OCI-LY7 (cell line): ENCODE measurements at regions not wholly inside any gene's neighbourhood (a gene's known extent, or its start where the extent isn't known, plus 50 kb on each side); places are given as distances from the start of the nearest gene placed in this dataset.

Source experiments
- EZH2phosphoT487 ChIP-seq: fragments of 200-600 bp; sonication (generic); IDR thresholded peaks from 2 replicates; pipeline ENCODE4 v1.6.1; 2018; ENCODE audit warnings: low read depth, borderline replicate concordance, mild to moderate bottlenecking, mixed run types, antibody characterized with exemption, low read length, moderate library complexity, mixed read lengths
- TF ChIP-seq, protein P1 (sequence below): fragments of 200-600 bp; sonication (generic); conservative IDR thresholded peaks from 2 replicates; pipeline ENCODE4 v1.5.1; 2014; ENCODE audit warnings: mild to moderate bottlenecking, antibody characterized with exemption, low read length, moderate library complexity, mixed read lengths

DNA sequence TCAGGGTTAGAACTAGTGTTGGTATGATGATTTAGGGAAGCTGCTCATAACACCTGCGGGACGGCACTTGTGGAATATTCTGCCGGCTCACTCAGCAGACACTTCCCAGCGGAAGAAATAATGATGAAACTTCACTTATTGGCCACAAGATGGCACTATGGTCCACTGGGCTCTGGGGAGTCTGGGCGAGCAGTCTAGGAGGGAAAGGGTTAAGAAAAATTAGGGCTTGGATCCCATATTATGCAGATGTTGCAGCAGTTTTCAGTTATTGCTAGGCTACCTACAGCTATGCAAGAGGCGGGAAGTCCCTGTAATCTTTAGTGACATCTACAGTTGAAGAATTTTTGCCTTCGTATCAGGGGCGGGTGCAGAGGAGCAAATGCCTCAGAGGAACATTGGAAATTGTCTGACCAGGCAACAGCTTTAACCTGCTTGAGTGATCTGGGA lies 238.7 kb upstream of the PRSS58 start:
- TF ChIP-seq, protein P1, sequence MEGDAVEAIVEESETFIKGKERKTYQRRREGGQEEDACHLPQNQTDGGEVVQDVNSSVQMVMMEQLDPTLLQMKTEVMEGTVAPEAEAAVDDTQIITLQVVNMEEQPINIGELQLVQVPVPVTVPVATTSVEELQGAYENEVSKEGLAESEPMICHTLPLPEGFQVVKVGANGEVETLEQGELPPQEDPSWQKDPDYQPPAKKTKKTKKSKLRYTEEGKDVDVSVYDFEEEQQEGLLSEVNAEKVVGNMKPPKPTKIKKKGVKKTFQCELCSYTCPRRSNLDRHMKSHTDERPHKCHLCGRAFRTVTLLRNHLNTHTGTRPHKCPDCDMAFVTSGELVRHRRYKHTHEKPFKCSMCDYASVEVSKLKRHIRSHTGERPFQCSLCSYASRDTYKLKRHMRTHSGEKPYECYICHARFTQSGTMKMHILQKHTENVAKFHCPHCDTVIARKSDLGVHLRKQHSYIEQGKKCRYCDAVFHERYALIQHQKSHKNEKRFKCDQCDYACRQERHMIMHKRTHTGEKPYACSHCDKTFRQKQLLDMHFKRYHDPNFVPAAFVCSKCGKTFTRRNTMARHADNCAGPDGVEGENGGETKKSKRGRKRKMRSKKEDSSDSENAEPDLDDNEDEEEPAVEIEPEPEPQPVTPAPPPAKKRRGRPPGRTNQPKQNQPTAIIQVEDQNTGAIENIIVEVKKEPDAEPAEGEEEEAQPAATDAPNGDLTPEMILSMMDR, result peak; percentile 89
- TF ChIP-seq EZH2phosphoT487, result no peak
